Suppressor macrophage treated with lipopolysaccharide for 4 hours (primary cell): ENCODE measurements at regions not wholly inside any gene's neighbourhood (a gene's known extent, or its start where the extent isn't known, plus 50 kb on each side); places are given as distances from the start of the nearest gene placed in this dataset.

ENCODE experiments used
- DNase-seq: peaks from one replicate; pipeline ENCODE4 v3.0.0-alpha.2; 2020

DNA sequence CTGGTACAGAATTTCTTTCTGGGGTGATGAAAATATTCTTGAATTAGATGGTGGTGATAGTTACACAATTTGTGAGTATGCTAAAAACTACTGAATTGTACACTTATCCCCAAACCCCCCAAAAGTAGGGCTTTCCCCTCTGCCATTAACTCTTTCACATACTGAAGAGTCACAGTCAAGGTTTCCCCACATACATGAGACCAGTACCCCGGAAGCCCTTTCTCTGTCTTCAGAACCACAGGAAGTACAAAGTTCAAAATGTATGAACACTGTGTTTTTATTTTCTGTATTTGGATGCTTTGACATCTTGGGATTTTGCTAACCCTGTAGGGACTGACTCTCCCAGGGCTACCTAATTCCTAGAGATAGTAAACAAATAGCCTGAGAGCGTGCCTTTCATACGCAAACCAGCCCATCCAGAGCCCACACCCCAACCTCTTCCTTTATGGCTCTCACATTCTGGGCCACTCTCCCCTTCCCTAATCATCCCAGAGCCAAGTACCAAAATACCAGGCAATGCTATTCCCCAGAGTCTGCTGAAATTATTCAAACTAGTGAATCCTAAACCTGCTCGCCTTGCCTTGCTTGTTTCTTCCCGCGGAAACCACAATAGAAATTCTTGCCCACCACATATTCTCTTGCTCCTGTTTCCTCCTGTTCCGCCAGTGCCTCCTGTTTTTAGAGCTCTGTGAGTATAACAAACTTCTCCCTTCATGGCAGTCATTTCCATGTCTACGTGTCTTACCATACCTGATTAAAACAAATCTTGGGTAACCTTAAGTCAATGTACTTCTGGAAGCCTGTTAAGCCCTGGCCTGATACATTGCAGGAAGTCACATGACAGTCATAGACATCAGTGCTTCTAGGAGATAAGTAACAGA lies 524.8 kb downstream of the FUT8 start:
- no peak for DNase-seq

DNA sequence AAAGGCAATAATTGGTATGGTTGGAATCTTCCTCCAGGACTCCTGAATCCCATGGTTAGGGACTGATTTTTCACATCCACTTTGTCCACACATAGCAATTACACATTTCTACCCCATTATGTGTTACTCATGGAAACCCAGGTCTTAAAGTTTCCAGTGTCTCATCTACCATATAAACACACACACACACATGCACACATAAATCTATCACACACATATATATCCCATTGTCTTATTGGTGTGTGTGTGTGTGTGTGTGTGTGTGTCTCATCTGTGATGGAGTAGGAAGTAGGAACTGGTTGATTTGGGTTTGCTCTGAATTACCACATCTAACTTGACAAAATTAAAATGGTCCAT lies 525.4 kb downstream of the FUT8 start:
- DNase-seq, result no peak

DNA sequence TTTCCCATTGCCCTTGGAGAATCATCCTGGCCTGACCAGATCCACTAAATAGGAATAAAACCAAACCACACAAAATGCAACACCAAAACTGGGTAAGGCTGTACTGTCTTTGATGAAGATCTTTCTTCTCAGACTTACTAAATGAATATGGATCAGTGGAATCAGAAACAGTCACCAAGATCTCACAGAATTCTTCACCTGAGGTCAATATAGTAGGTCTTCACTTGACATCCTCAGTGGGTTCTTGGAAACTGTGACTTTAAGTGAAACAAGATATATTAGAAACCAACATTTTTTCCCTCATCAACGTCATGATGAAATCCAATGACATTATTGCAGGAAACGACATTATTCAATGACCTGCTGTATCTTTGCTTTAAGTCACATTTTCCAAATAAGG lies 526.2 kb downstream of the FUT8 start:
- DNase-seq, result no peak

DNA sequence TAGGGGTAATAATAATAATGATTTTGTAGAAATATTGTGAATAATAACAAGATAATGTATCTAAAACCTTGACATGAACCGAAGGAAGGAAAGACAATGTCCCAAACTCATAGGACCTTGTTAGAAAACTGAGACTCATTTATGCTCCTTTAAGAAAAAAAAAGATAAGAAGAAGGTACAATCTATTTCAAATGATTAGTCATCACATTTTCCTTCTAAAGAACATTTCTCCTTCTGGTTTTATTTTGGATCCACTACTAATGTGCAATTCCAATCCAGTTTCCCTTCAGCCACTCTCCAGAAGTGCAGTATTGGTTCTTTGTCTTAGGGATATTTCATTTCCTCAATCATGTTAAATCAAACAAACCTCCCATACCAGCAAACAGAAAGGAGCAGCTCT lies 526.7 kb downstream of the FUT8 start:
- DNase-seq, result no peak

DNA sequence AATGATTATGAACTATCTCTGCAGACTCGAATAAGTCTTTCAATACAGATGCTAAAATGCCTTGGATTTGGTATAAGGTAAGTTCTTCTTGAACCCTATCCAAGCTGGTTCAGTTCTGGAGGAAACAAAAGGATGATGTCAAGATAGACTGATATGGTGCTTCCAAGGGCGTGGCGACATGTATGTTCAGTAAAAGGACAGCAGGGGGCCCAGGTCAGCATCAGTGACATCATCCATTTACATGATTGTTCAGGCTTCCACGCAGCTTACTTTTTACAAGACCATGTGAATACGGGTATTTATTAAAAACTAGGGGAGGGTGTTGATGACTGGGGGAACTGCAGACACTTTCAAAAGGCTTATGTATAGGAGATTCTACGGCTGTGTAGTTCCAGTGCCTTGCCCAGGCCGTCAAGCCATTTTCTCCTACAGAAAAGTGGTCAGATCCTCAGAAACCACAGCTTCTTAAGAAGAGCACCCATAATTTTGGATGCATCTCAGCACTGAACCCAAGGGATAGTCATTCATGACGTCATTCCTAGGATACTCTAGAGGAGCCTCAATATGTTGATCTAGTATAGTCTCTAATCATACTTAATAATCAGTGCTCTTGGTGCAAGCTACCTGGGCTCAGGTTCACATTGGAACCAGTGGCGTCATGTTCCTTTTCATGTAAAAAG lies 527.7 kb downstream of the FUT8 start:
- no peak for DNase-seq

DNA sequence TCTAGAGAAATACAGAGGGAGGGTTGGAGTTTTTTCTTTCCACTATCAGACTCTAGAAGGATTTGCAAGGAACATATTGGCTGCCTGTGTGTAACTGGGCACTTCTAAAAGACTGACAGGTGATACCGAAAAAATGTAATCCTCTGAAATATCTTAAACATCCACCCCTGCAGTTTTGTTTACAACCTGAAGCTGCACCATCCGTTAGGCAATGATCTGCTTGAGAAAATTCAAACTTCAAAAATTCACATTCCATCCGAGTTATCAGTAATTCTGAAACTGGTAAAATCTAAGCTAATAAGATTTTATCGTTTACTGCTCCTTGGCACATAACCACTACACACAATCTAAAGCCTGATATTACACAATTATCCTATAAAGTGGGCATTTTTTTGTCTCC lies 528.6 kb downstream of the FUT8 start:
- no peak for DNase-seq

DNA sequence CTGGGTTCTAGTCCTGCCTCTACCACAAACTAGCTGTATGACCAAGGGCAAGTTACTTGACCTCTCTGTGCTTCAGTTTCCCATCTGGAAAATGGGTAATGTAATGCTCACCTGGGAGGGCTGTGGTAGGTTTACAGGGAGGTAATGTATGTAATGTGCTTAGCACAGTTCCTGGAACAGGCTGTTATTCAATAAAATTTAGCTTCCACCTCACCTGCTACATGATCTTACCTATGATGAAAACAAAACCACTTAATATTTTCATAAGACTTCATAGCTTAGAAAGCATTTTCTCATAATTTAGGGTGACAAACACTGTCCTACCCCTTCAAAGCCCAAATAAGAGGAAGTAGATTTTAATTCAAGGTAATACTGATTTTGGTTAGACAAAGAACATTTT lies 530.6 kb downstream of the FUT8 start:
- no peak for DNase-seq

DNA sequence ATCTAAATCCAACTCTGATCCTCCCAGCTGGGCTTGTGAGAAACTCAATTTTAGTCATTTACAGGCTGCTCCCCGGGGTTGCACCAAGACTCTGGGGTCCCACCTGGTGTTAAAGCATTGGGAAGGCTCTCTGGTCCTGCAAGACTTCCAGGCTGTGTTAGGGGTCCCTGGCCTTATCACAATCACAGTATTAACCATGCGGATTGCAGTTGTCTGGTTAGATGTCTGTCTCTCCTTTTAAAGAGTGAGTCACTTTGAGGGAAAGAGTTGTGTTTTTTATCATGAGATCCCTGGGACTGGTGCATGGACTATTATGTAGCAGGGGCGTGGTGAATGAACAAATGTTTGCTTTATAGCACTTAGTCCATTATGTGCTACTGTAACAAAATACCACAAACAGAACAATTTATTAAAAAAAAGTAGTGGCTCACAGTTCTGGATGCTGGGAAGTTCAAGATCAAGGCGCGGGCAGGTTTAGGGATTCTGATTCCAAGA lies 531.4 kb downstream of the FUT8 start:
- DNase-seq, result no peak

DNA sequence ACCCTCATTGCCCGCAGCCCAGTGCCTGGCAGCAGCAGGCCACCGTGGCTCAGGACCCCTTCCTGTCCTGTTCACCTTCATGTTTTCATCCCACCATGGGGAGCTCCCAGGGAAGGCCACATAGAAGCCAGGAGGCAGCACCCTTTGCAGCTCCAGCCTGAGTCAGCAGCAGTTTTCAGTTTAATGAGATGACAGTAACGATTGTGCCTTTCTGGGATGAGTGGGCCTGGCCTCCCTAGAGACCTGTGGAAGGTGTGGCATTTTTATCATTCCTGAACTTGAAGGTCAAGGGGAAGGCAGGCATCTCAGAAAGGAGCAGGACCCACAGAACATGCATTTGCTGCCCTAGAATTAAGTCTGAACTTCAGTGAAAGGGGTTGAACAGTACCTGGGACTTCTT lies 532.8 kb downstream of the FUT8 start:
- DNase-seq, result no peak

DNA sequence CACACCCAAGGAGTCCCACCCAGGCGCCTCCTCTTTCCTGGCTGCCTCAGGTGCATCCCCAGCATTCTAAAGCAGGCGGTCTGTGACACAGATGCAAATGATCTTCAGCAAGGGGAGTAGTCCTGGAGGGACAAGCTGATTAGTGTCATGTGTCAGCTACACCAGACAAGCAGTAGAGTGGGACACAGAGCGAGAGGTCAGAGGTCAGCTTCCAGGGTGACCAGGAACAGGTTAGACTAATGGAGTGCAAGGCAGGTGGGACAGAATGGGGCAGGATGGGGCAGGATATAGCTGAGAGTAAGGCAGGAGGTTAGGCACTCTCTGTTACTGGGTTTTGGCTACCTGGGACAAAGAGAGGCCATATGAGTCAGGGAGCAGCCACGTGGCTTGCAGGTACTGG lies 534.0 kb downstream of the FUT8 start:
- DNase-seq, result no peak

DNA sequence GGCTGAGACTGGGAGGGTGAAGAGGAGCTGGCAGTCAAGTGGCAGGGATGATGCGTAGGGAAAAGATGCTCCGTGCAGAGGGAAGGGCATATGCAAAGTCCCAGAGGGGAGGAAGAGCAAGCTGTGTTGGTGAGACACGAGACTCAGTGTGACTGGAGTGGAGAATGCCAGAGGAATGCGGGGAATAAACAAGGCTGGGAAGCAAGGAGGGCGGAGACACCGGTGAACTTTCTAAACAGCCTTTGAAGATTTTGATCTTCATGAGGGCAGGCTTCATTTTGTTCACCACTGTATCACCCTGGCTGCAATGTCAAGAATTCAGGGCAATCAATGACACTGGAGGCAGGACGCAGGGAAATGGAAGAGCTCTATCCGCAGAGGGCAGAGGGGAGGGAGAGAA lies 535.8 kb downstream of the FUT8 start:
- no peak for DNase-seq

DNA sequence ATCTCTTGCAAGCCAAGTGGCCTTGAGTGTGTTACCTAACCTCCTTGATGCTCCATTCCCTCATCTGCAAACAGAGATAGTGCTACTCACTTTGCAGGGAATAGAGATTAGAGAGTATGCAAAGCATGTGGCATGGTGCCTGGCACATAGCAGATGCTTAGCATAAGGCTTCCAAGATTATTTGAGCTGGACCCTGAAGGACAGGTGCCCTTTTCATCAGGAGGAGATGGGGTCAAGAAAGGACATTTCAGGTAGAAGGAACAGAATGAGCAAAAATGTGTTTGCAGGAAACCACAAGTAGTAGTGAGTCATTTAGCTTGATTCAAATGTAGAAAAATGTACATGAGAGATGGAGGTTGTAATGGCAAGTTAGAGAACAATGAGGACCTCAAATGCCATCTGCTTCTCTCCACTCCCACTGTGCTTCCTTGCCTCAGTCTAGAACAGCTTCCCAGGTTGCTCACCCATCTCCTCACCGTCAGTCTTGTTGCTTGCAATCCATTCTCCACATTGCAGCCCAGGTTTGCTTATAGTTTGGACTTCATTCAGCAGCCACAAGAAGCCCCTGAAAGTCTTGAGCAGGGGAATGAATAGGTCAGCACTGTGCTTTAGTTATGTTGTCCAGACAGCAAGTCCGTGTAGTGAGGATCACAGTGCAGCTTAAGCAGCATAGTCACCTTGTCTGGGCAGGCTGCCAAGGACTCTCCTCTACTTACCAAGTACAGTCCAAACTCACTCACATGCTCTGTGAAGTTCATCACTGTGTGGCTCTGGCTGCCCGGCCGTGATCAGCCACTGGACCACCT lies 536.3 kb upstream of the CCDC196 start:
- DNase-seq, result no peak

DNA sequence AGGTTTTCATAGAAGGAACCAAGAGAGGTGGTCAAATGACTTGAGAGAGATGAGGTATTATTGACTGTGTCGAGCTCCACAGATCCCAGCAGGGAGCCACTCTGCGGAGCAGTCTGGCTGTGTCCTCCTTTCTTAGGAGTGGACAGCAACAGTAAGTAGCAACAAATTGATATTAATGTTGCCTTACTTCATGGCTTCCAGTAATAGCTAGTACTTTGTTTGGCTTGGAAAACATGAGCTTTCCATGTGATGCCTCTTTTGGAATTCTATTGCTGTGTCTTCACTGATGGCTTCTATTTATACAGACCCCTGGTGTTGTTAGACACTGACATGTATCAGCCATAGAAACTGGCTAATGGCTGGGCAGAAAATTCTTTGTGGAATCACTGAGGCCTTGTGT lies 531.2 kb upstream of the CCDC196 start:
- DNase-seq, result no peak

DNA sequence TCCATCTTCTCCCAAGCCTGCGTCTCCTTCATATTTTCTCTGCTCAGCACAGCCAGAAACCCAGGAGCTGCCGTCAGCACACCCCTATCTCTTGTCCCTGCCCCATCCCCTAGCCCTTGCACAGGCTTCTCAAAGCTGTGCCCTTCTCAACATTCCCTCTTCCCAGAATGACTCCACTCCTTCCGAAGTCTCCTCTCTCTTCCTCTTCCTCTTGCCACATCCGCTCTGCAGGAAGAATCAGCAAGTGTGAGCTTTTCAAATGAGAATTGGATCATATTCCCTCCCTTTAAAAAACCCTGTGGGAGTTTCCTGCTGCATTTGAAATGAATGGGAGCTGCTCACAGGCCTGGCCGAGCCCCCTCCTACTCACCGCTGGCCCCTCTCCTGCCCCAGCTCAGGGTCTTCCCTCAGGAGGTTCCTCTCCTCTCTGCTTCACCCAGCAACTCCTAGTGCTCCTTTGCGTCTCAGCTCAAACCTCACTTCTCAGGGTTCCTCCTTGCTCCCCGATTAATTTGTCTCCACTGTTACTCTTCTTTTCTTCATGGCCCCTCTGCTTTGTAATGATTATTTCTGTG lies 528.5 kb upstream of the CCDC196 start:
- DNase-seq, result no peak

DNA sequence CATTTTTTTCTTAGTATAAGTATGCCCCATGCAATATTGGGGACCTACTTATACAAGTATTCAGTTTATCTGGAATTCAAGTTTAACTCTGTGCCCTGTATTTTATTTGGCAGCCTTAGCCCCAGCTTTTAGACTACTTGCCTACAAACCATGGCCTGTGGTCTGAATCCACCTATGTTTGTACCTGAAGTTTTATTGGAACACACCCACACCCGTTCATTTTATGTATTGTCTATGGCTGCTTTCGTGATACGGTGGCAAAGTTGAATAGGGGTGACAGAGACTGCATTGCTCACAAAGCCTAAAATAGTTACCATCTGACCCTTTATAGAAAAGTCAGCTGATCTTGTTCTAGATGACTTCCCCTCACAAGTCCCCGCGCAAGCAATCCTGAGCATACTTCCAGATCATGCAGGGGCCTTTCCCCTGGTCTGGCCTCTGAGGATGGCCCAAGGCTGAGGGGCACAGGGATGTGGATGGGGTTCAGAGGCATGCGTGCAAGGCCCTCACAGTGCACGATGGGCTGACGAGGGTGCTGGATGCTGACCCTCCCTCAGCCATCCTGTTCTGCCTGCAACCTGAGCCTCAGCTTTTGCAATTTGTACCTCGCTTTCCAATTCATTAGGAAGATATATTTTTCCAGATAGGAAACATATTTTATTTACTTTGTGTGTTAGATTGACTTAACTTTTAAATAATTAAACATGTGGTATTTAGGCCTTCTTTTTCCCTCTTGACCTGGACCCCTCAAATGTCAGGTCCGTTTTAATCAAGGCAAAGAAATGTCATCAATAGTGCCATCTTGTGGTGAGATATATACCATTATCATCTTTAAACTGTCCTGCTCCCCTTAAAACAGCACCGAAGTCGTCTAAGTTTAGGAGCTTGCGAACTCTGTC lies 527.3 kb upstream of the CCDC196 start:
- peak; percentile 48 for DNase-seq

DNA sequence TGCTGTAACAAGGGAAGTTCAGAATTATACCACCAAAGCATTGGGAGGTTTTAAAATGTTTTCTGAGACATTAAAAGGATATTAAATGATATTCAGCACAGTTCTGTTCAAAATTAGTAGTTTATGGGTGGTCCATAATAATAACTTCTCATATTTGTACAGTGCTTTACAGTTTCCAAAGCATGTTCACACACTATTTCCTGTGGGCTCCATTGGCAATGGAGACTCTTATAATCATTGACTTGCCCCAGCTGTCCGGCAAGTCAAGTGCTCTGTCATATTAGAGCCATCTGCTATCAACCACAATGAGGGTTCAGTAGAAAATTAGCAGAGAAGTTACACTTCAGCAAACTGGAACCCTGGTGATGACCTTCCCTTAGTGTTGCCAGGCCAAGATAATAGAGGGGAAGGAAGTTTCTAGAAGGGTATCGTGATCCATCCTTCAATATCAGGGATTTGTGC lies 526.6 kb upstream of the CCDC196 start:
- no peak for DNase-seq

DNA sequence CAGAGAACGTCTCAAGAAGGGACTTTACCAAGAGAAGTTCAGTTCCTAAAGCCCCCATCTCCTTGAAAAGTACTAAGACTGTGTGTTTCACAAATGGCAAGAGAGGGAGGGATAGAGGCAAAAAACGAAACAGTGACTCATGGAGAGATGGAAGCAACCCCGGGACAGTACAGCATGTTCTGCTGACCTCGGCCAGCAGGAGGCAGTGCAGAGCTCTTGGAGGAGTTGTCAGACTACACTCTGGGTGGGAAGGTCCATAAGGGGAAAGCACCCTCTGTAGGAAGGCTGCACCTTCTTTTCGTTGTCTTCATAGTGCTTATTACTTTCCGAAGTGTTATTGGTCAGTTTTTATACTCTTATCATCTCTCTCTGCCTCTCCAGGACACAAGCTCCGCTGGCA lies 525.2 kb upstream of the CCDC196 start:
- DNase-seq, result peak; percentile 79

DNA sequence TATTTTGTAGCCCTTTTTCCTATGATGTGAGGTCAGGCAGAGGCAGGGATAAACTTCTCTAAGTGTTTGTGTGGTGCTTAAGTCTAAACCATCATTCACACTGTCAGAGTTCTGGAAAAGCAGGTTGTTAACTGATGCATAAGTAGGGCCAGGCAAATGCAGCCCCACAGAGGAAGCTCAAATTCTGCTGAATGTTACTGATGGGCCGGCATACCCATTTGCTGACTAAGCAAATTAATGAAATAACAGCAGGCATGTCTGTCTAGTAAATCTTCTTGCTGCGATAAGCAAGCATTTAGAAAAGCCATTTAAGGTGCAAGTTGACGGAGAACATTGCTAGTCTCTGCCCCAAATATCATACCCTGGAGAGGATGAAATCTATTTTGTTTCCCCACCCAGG lies 523.2 kb upstream of the CCDC196 start:
- DNase-seq, result no peak

DNA sequence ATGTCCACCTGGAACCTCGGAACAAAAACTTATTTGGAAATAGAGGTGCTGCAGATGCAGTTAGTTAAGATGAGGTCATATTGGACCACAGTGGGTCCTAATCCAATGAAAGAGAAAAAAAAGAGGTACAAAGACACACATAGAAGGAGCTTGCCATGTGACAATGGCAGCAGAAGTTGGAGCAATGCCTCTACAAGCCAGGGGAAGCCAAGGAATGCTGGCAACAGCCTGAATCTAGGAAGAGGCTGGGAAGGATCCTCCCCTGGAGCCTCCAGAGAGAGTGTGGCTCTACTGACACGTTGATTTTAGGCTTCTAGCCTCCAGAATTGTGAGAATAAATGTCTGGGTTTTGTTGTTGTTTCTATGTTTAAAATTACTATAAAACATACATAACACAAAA lies 521.8 kb upstream of the CCDC196 start:
- no peak for DNase-seq

DNA sequence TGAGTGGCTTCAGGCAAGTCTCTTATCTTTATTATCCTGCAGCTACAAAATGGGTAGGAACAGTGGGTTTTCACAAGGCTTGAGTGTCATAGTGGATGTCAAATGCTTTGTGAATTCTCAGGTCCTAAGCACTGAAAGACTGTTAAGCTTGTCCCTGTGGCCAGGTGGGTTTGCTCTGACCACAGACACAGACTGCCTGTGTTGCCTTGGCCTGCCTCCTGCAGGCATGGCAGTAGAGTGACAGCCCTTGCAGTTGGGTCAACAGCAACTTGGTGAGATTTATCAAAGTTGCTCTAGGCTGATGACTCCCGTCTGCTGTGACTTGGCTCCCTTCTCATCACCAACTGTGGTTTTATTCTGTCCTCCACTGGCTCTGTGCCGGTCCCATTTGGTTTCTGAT lies 520.0 kb upstream of the CCDC196 start:
- DNase-seq, result no peak

DNA sequence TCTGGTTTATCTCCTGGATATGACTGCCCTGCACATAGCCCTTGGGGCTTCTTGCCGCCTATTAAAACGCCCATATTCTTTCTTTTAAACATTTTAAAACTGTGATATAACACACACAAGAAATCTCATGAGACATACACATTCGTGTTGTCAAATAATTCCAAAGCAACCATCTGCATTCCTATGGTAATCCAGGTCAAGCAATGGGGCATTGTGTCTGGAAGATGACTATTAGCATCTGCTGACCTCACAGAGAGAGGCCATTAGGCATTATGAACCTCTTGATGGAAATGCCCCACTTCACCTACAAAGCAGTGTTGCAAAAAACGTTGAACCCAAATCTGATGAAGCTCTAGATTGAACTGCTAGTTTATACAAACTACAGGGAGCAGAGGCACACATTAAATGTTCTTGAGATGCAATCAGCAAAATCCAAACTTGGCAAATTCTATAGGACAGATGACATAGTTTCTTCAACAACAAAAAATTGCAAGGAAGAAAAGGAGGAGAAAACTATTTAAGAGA lies 513.8 kb upstream of the CCDC196 start:
- no peak for DNase-seq

DNA sequence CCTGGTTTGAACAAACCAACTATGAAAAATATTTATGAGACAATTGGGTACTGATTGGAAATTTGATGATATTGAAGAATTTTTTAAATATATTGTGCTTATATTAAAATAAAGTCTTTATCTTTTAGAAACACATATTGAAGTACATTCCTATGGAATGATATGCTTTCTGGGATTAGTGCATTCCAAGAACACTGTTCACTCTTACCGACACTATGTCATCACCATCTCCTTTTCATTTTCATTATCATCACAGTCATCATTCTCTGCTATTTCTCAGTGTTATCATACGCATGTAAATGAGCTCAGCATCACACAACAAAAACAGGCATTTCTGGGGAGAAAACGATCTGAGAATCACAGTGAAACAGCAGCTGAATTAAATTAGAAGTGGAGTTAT lies 513.3 kb upstream of the CCDC196 start:
- no peak for DNase-seq
